Thyroid gland (tissue), 4 donors: ENCODE measurements at regions not wholly inside any gene's neighbourhood (a gene's known extent, or its start where the extent isn't known, plus 50 kb on each side); places are given as distances from the start of the nearest gene placed in this dataset.

ENCODE experiments used
- DNase-seq, 2 donors: peaks; one replicate each; pipeline ENCODE4 v3.0.0-alpha.2; 2019
- H3K27ac ChIP-seq, 3 donors: fragments of 200-600 bp; sonication (generic); 1 replicate in 2 of 3; 2 replicates in 1 of 3; pipeline ENCODE4 v1.5.1; 2016 to 2019; ENCODE audit warnings: mild to moderate bottlenecking in 1 of 3, moderate library complexity in 1 of 3
- H3K27me3 ChIP-seq: fragments of 200-600 bp; sonication (generic); one replicate; pipeline ENCODE4 v1.5.1; 2019
- H3K36me3 ChIP-seq, 2 donors: fragments of 200-600 bp; sonication (generic); one replicate each; pipeline ENCODE4 v1.5.1; 2016 to 2019
- H3K4me1 ChIP-seq, 2 donors: fragments of 200-600 bp; sonication (generic); one replicate each; pipeline ENCODE4 v1.5.1; 2017 to 2019
- H3K4me3 ChIP-seq, 3 donors: fragments of 200-600 bp; sonication (generic); replicated peaks in 1 of 3; 1 replicate in 2 of 3; 2 replicates in 1 of 3; pipeline ENCODE4 v1.5.1; 2016; ENCODE audit warnings: mild to moderate bottlenecking in 1 of 3
- H3K9me3 ChIP-seq: fragments of 200-600 bp; sonication (generic); one replicate; pipeline ENCODE4 v1.5.1; 2017
- POLR2A ChIP-seq, 2 donors: fragments of 450-650 bp; IDR thresholded peaks; one replicate each; pipeline ENCODE4 v1.6.1; 2017; ENCODE audit warnings: antibody characterized with exemption in 2 of 2, mild to moderate bottlenecking in 2 of 2, moderate library complexity in 1 of 2
- WGBS, 2 donors: methylation state at CpG; one replicate each; pipeline ENCODE4 v1.1.5; 2017; 5-methylcytosine and 5-hydroxymethylcytosine counted together
- intact Hi-C: fragments of 100-400 bp; cut with DNase I; formaldehyde crosslinking; loops from one replicate; pipeline ENCODE4 v1.15.1; 2023
- TF ChIP-seq, protein P1 (sequence below), 6 experiments: fragments of 200-600 bp in 3 of 6; fragments of 450-650 bp in 3 of 6; sonication (generic) in 3 of 6; IDR thresholded peaks; one replicate each; pipeline ENCODE4 v1.5.1; 2016 to 2019; ENCODE audit warnings: antibody characterized with exemption in 6 of 6, mild to moderate bottlenecking in 2 of 6, inconsistent platforms in 1 of 6, moderate library complexity in 1 of 6

DNA sequence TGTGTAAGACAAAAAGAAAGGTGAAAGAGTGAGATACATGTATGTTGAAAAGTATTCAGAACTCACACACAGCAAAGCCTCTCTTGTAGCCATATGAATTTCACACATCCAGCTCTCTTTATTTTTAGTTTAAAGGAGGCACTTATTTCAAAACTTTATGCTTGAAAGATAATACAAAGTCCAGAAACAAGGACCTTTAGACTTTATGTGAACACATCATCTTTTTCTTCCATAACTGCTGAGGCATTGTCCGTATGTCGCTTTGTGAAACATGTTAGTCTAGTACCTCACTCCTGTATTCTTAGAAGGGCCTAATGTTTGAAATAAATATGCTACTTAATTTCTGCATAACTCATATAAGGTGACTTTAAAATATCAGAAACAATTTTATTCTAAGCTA lies 763.4 kb downstream of the GBE1 start:
- Histone ChIP-seq H3K36me3 (no peaks in the 10 kb centered on the region), H3K27ac (no peak overlapping the region), H3K4me1 (no peaks in the 10 kb centered on the region), H3K27me3 (no peaks in the 10 kb centered on the region), H3K4me3 (no peak overlapping the region), H3K9me3 (no peaks in the 10 kb centered on the region)
- TF ChIP-seq, protein P1, sequence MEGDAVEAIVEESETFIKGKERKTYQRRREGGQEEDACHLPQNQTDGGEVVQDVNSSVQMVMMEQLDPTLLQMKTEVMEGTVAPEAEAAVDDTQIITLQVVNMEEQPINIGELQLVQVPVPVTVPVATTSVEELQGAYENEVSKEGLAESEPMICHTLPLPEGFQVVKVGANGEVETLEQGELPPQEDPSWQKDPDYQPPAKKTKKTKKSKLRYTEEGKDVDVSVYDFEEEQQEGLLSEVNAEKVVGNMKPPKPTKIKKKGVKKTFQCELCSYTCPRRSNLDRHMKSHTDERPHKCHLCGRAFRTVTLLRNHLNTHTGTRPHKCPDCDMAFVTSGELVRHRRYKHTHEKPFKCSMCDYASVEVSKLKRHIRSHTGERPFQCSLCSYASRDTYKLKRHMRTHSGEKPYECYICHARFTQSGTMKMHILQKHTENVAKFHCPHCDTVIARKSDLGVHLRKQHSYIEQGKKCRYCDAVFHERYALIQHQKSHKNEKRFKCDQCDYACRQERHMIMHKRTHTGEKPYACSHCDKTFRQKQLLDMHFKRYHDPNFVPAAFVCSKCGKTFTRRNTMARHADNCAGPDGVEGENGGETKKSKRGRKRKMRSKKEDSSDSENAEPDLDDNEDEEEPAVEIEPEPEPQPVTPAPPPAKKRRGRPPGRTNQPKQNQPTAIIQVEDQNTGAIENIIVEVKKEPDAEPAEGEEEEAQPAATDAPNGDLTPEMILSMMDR (IDR thresholded peaks at IDR 0.05) = no peak
- no peak for TF ChIP-seq POLR2A (IDR thresholded peaks at IDR 0.05)
- 91 to 97% methylated on average over 2 of the region's 2 CpGs for WGBS, 2 donors
- intact Hi-C loops = no loop called here
- no peak for DNase-seq

- Histone ChIP-seq H3K9me3 (no peaks in the 10 kb centered on the region), H3K4me3 (no peak overlapping the region), H3K4me1 (no peaks in the 10 kb centered on the region), H3K27ac (no peak overlapping the region), H3K36me3 (no peaks in the 10 kb centered on the region), H3K27me3 (no peaks in the 10 kb centered on the region)
- intact Hi-C loops = no loop called here
- WGBS, 2 donors = 75 to 76% methylated on average over 3 of the region's 3 CpGs
- no peak for DNase-seq
- no peak for TF ChIP-seq POLR2A (IDR thresholded peaks at IDR 0.05)
- TF ChIP-seq, protein P1 (IDR thresholded peaks at IDR 0.05) = no peak
Measured at GRCh38 chr3:80997622-80998021, 763.8 kb downstream of the GBE1 start.

- Histone ChIP-seq H3K4me1 (no peaks in the 10 kb centered on the region), H3K4me3 (no peak overlapping the region), H3K27ac (no peak overlapping the region), H3K36me3 (no peaks in the 10 kb centered on the region), H3K27me3 (no peaks in the 10 kb centered on the region), H3K9me3 (no peaks in the 10 kb centered on the region)
- DNase-seq = no peak
- WGBS, 2 donors = 83 to 91% methylated on average over 2 of the region's 2 CpGs
- intact Hi-C loops = no loop called here
- TF ChIP-seq, protein P1 (IDR thresholded peaks at IDR 0.05) = no peak
- no peak for TF ChIP-seq POLR2A (IDR thresholded peaks at IDR 0.05)
Measured at GRCh38 chr3:80994767-80995166, 766.7 kb downstream of the GBE1 start.

DNA sequence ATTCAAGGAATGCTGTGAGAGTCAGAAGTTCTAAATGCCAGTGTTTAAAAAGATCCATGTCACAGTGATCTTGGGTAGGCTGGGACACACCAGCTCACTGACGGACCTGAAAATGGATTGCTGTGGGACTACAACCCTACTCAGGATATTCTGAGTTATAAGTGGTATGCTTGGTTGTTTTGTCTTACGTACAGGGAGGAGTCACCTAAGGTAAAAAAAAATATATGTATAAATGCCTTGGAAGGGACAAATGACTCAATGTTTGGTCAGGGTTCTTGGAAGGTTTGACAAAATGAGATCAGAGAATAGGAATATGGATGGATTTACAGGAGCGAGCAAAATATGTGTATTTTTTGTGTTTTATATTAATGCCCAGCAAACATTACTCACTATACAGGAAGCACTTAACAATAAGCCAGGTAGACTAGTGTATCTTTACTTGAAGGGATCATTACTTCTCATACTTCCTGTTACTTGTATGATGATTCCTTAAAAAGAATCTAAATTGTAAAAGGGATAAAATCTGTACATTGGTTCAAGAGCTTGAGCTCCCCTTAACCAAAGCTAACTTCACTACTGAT lies 767.3 kb downstream of the GBE1 start:
- H3K4me1 ChIP-seq = no peaks in the 10 kb centered on the region
- H3K9me3 ChIP-seq = no peaks in the 10 kb centered on the region
- no peaks in the 10 kb centered on the region for H3K36me3 ChIP-seq
- no peak overlapping the region for H3K4me3 ChIP-seq
- no peak overlapping the region for H3K27ac ChIP-seq
- DNase-seq = no peak
- no peaks in the 10 kb centered on the region for H3K27me3 ChIP-seq
- 88 to 90% methylated on average over 3 of the region's 3 CpGs for WGBS, 2 donors
- intact Hi-C loops = no loop called here
- TF ChIP-seq, protein P1 (IDR thresholded peaks at IDR 0.05) = no peak

DNA sequence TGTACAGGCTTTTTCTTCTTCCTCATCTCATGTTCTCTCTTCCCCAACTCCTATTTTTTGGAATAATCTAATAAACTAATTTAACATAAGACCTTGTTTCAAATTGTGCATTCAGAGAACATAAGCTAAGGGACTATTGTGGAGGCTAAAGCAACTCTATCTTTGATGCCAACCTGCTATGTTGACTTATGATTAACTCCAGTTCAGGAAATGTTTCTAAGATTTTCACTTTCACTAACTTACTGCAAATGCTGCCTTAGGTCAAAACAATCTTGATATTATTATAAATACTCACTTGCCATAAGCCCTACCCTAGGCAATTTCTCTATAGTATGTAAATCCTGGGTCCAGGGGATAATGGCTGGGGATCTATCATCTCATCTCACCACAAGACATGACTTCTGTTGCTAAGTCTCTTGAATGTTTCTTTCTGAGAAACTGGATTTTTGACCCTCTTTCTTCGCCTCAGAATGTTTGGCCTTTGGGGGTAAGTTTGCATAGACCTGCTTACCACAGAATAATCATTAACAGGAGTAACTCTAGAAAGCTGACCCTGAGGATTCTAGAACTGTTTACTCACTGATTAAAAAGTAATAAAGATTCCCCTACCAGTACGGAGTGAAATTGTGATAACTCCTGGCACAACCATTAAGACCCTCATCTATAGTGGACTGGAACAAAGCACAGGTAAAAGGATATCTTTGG lies 768.1 kb downstream of the GBE1 start:
- Histone ChIP-seq H3K4me3 (no peak overlapping the region), H3K27ac (no peak overlapping the region), H3K36me3 (no peaks in the 10 kb centered on the region), H3K9me3 (no peaks in the 10 kb centered on the region), H3K4me1 (no peaks in the 10 kb centered on the region), H3K27me3 (no peaks in the 10 kb centered on the region)
- intact Hi-C loops = no loop called here
- WGBS, 2 donors = 69 to 78% methylated on average over 2 of the region's 2 CpGs
- no peak for TF ChIP-seq POLR2A (IDR thresholded peaks at IDR 0.05)
- TF ChIP-seq, protein P1 (IDR thresholded peaks at IDR 0.05) = no peak
- no peak for DNase-seq
